Astrocyte (in vitro differentiated cells and primary cell): ENCODE measurements at regions not wholly inside any gene's neighbourhood (a gene's known extent, or its start where the extent isn't known, plus 50 kb on each side); places are given as distances from the start of the nearest gene placed in this dataset.

Experiments
- DNase-seq: peaks from one replicate; pipeline ENCODE4 v3.0.0-alpha.2; 2010; ENCODE audit warnings: low read depth
- FAIRE-seq: peaks from 2 replicates; lab custom pipeline; 2011; peaks lifted over from hg19 to GRCh38; lab: Jason Lieb, UNC
- H2AFZ ChIP-seq: 2 replicates; pipeline ENCODE4 v1.6.0; 2012; ENCODE audit warnings: low read depth, low read length, inconsistent platforms
- H3K27ac ChIP-seq: 2 replicates; pipeline ENCODE4 v1.5.1; 2011; ENCODE audit warnings: low read depth, low read length, inconsistent platforms
- H3K27me3 ChIP-seq: 2 replicates; pipeline ENCODE4 v1.6.0; 2011; ENCODE audit warnings: low read length, inconsistent platforms; ENCODE audit not compliant: insufficient read depth
- H3K36me3 ChIP-seq: 2 replicates; pipeline ENCODE4 v1.5.1; 2011; ENCODE audit warnings: low read length, inconsistent platforms; ENCODE audit not compliant: insufficient read depth
- H3K4me1 ChIP-seq: 2 replicates; pipeline ENCODE4 v1.5.1; 2011; ENCODE audit warnings: low read length, inconsistent platforms; ENCODE audit not compliant: insufficient read depth
- H3K4me2 ChIP-seq: 2 replicates; pipeline ENCODE4 v1.6.0; 2012; ENCODE audit warnings: low read length, inconsistent platforms
- H3K4me3 ChIP-seq: 2 replicates; pipeline ENCODE4 v1.5.1; 2011; ENCODE audit warnings: low read depth, mild to moderate bottlenecking, low read length, inconsistent platforms; ENCODE audit not compliant: insufficient read depth
- H3K79me2 ChIP-seq: 2 replicates; pipeline ENCODE4 v1.6.0; 2012; ENCODE audit warnings: mild to moderate bottlenecking, low read length, inconsistent platforms; ENCODE audit not compliant: insufficient read depth
- H3K9ac ChIP-seq: 2 replicates; pipeline ENCODE4 v1.6.0; 2012; ENCODE audit warnings: mild to moderate bottlenecking, low read length, inconsistent platforms
- H3K9me3 ChIP-seq: 2 replicates; pipeline ENCODE4 v1.5.1; 2012; ENCODE audit warnings: low read depth, mild to moderate bottlenecking, low read length, inconsistent platforms; ENCODE audit not compliant: insufficient read depth
- H4K20me1 ChIP-seq: 2 replicates; pipeline ENCODE4 v1.6.0; 2012; ENCODE audit warnings: low read length, inconsistent platforms; ENCODE audit not compliant: insufficient read depth
- H3K27ac Mint-ChIP-seq: one replicate; pipeline ENCODE4 v1.8.0; 2021; ENCODE audit warnings: mild to moderate bottlenecking, mixed read lengths; ENCODE audit not compliant: unreplicated experiment
- H3K27me3 Mint-ChIP-seq: one replicate; pipeline ENCODE4 v1.8.0; 2021; ENCODE audit warnings: low read depth, mixed read lengths; ENCODE audit not compliant: unreplicated experiment
- H3K36me3 Mint-ChIP-seq: one replicate; pipeline ENCODE4 v1.8.0; 2021; ENCODE audit warnings: low read depth, mixed read lengths; ENCODE audit not compliant: unreplicated experiment
- H3K4me1 Mint-ChIP-seq: one replicate; pipeline ENCODE4 v1.8.0; 2021; ENCODE audit warnings: low read depth, mixed read lengths; ENCODE audit not compliant: unreplicated experiment
- H3K4me3 Mint-ChIP-seq: one replicate; pipeline ENCODE4 v1.8.0; 2021; ENCODE audit warnings: mild to moderate bottlenecking, moderate library complexity, mixed read lengths; ENCODE audit not compliant: unreplicated experiment
- H3K9me3 Mint-ChIP-seq: one replicate; pipeline ENCODE4 v1.8.0; 2021; ENCODE audit warnings: mild to moderate bottlenecking, mixed read lengths; ENCODE audit not compliant: unreplicated experiment
- CTCF ChIP-seq: IDR thresholded peaks from 2 replicates; pipeline ENCODE4 v1.5.1; 2011; ENCODE audit warnings: low read depth, mild to moderate bottlenecking, inconsistent platforms, low read length, moderate library complexity; ENCODE audit not compliant: insufficient read depth
- EZH2 ChIP-seq: IDR thresholded peaks from 2 replicates; pipeline ENCODE4 v1.6.1; 2012; ENCODE audit warnings: mild to moderate bottlenecking, low read length, inconsistent platforms; ENCODE audit not compliant: insufficient read depth

DNA sequence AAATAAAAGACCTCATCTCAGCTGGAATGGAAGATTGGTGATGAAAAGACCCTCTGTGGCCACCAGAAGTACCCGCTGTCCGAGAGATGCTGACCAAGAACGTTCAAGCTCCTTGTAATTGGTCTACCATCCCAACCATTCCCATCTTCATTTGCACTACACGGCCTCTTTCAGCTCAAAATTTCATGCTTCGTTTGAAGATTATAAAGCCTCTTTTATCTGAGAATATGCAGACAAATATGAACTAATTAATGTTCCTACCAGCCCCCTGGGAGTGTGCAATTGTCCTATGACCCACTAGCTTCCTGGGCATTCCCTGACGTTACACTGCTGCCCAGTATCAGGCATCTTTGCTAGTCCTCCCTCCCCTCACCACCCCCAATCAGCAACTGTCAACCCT, 583.7 kb downstream of the MID1IP1 start:
- TF ChIP-seq EZH2 (no peak), CTCF (no peak)
- Histone ChIP-seq H3K27ac (no peak overlapping the region), H3K36me3 (no peaks in the 10 kb centered on the region), H3K79me2 (no peaks in the 10 kb centered on the region), H3K4me2 (no peak overlapping the region), H3K9ac (no peak overlapping the region), H3K4me1 (no peaks in the 10 kb centered on the region), H2AFZ (no peak overlapping the region), H3K27me3 (no peaks in the 10 kb centered on the region), H3K4me3 (no peak overlapping the region), H3K9me3 (no peaks in the 10 kb centered on the region), H4K20me1 (no peaks in the 10 kb centered on the region)
- no peak for DNase-seq
- no peaks in the 10 kb centered on the region for H3K36me3 Mint-ChIP-seq
- no peak overlapping the region for H3K4me3 Mint-ChIP-seq
- FAIRE-seq: peak; percentile 54
- H3K27me3 Mint-ChIP-seq: peaks cover 39% of the 10 kb centered on the region
- H3K9me3 Mint-ChIP-seq: peaks cover 4% of the 10 kb centered on the region
- no peaks in the 10 kb centered on the region for H3K4me1 Mint-ChIP-seq
- H3K27ac Mint-ChIP-seq: no peak overlapping the region

- Histone ChIP-seq H3K9me3 (no peaks in the 10 kb centered on the region), H3K27ac (no peak overlapping the region), H3K4me2 (no peak overlapping the region), H4K20me1 (no peaks in the 10 kb centered on the region), H3K27me3 (no peaks in the 10 kb centered on the region), H3K36me3 (no peaks in the 10 kb centered on the region), H3K79me2 (no peaks in the 10 kb centered on the region), H3K9ac (no peak overlapping the region), H3K4me3 (no peak overlapping the region), H2AFZ (no peak overlapping the region), H3K4me1 (no peaks in the 10 kb centered on the region)
- DNase-seq: no peak
- no peak for FAIRE-seq
- Mint-ChIP-seq H3K4me1 (no peaks in the 10 kb centered on the region), H3K4me3 (no peak overlapping the region), H3K36me3 (no peaks in the 10 kb centered on the region), H3K27me3 (peaks cover 44% of the 10 kb centered on the region), H3K27ac (no peak overlapping the region), H3K9me3 (peaks cover 4% of the 10 kb centered on the region)
- no peak for TF ChIP-seq CTCF
- TF ChIP-seq EZH2: no peak
Measured at GRCh38 chrX:39388730-39389129, 587.5 kb downstream of the MID1IP1 start.

GRCh38 chrX:39396358-39396995, 595.2 kb downstream of the MID1IP1 start:
- H3K36me3 ChIP-seq: no peaks in the 10 kb centered on the region
- H3K4me3 Mint-ChIP-seq: no peak overlapping the region
- no peak overlapping the region for H3K4me3 ChIP-seq
- no peaks in the 10 kb centered on the region for H3K36me3 Mint-ChIP-seq
- no peaks in the 10 kb centered on the region for H4K20me1 ChIP-seq
- H2AFZ ChIP-seq: no peak overlapping the region
- H3K27ac Mint-ChIP-seq: no peak overlapping the region
- H3K27me3 Mint-ChIP-seq: peaks cover 38% of the 10 kb centered on the region
- no peaks in the 10 kb centered on the region for H3K4me1 ChIP-seq
- peaks cover 6% of the 10 kb centered on the region for H3K27me3 ChIP-seq
- H3K4me1 Mint-ChIP-seq: no peaks in the 10 kb centered on the region
- H3K9me3 ChIP-seq: no peaks in the 10 kb centered on the region
- no peak overlapping the region for H3K4me2 ChIP-seq
- H3K27ac ChIP-seq: no peak overlapping the region
- H3K79me2 ChIP-seq: no peaks in the 10 kb centered on the region
- H3K9me3 Mint-ChIP-seq: no peaks in the 10 kb centered on the region
- FAIRE-seq: peak; percentile 67
- H3K9ac ChIP-seq: no peak overlapping the region
- no peak for DNase-seq
- TF ChIP-seq EZH2 (no peak), CTCF (no peak)
